Astrocyte (in vitro differentiated cells and primary cell): ENCODE measurements at regions not wholly inside any gene's neighbourhood (a gene's known extent, or its start where the extent isn't known, plus 50 kb on each side); places are given as distances from the start of the nearest gene placed in this dataset.

Experiments
- DNase-seq: peaks from one replicate; pipeline ENCODE4 v3.0.0-alpha.2; 2010; ENCODE audit warnings: low read depth
- FAIRE-seq: peaks from 2 replicates; lab custom pipeline; 2011; peaks lifted over from hg19 to GRCh38; lab: Jason Lieb, UNC
- H2AFZ ChIP-seq: 2 replicates; pipeline ENCODE4 v1.6.0; 2012; ENCODE audit warnings: low read depth, low read length, inconsistent platforms
- H3K27ac ChIP-seq: 2 replicates; pipeline ENCODE4 v1.5.1; 2011; ENCODE audit warnings: low read depth, low read length, inconsistent platforms
- H3K27me3 ChIP-seq: 2 replicates; pipeline ENCODE4 v1.6.0; 2011; ENCODE audit warnings: low read length, inconsistent platforms; ENCODE audit not compliant: insufficient read depth
- H3K36me3 ChIP-seq: 2 replicates; pipeline ENCODE4 v1.5.1; 2011; ENCODE audit warnings: low read length, inconsistent platforms; ENCODE audit not compliant: insufficient read depth
- H3K4me1 ChIP-seq: 2 replicates; pipeline ENCODE4 v1.5.1; 2011; ENCODE audit warnings: low read length, inconsistent platforms; ENCODE audit not compliant: insufficient read depth
- H3K4me2 ChIP-seq: 2 replicates; pipeline ENCODE4 v1.6.0; 2012; ENCODE audit warnings: low read length, inconsistent platforms
- H3K4me3 ChIP-seq: 2 replicates; pipeline ENCODE4 v1.5.1; 2011; ENCODE audit warnings: low read depth, mild to moderate bottlenecking, low read length, inconsistent platforms; ENCODE audit not compliant: insufficient read depth
- H3K79me2 ChIP-seq: 2 replicates; pipeline ENCODE4 v1.6.0; 2012; ENCODE audit warnings: mild to moderate bottlenecking, low read length, inconsistent platforms; ENCODE audit not compliant: insufficient read depth
- H3K9ac ChIP-seq: 2 replicates; pipeline ENCODE4 v1.6.0; 2012; ENCODE audit warnings: mild to moderate bottlenecking, low read length, inconsistent platforms
- H3K9me3 ChIP-seq: 2 replicates; pipeline ENCODE4 v1.5.1; 2012; ENCODE audit warnings: low read depth, mild to moderate bottlenecking, low read length, inconsistent platforms; ENCODE audit not compliant: insufficient read depth
- H4K20me1 ChIP-seq: 2 replicates; pipeline ENCODE4 v1.6.0; 2012; ENCODE audit warnings: low read length, inconsistent platforms; ENCODE audit not compliant: insufficient read depth
- H3K27ac Mint-ChIP-seq: one replicate; pipeline ENCODE4 v1.8.0; 2021; ENCODE audit warnings: mild to moderate bottlenecking, mixed read lengths; ENCODE audit not compliant: unreplicated experiment
- H3K27me3 Mint-ChIP-seq: one replicate; pipeline ENCODE4 v1.8.0; 2021; ENCODE audit warnings: low read depth, mixed read lengths; ENCODE audit not compliant: unreplicated experiment
- H3K36me3 Mint-ChIP-seq: one replicate; pipeline ENCODE4 v1.8.0; 2021; ENCODE audit warnings: low read depth, mixed read lengths; ENCODE audit not compliant: unreplicated experiment
- H3K4me1 Mint-ChIP-seq: one replicate; pipeline ENCODE4 v1.8.0; 2021; ENCODE audit warnings: low read depth, mixed read lengths; ENCODE audit not compliant: unreplicated experiment
- H3K4me3 Mint-ChIP-seq: one replicate; pipeline ENCODE4 v1.8.0; 2021; ENCODE audit warnings: mild to moderate bottlenecking, moderate library complexity, mixed read lengths; ENCODE audit not compliant: unreplicated experiment
- H3K9me3 Mint-ChIP-seq: one replicate; pipeline ENCODE4 v1.8.0; 2021; ENCODE audit warnings: mild to moderate bottlenecking, mixed read lengths; ENCODE audit not compliant: unreplicated experiment
- CTCF ChIP-seq: IDR thresholded peaks from 2 replicates; pipeline ENCODE4 v1.5.1; 2011; ENCODE audit warnings: low read depth, mild to moderate bottlenecking, inconsistent platforms, low read length, moderate library complexity; ENCODE audit not compliant: insufficient read depth
- EZH2 ChIP-seq: IDR thresholded peaks from 2 replicates; pipeline ENCODE4 v1.6.1; 2012; ENCODE audit warnings: mild to moderate bottlenecking, low read length, inconsistent platforms; ENCODE audit not compliant: insufficient read depth

- Histone ChIP-seq H3K27me3 (no peaks in the 10 kb centered on the region), H3K9ac (no peak overlapping the region), H3K9me3 (no peaks in the 10 kb centered on the region), H3K4me3 (no peak overlapping the region), H3K79me2 (no peaks in the 10 kb centered on the region), H3K4me1 (peaks cover 5% of the 10 kb centered on the region), H3K4me2 (peak overlapping the region; percentile 47), H3K27ac (no peak overlapping the region), H3K36me3 (no peaks in the 10 kb centered on the region), H2AFZ (no peak overlapping the region), H4K20me1 (no peaks in the 10 kb centered on the region)
- Mint-ChIP-seq H3K4me1 (peaks cover 16% of the 10 kb centered on the region), H3K27ac (no peak overlapping the region), H3K4me3 (no peak overlapping the region), H3K36me3 (no peaks in the 10 kb centered on the region), H3K9me3 (peaks cover 13% of the 10 kb centered on the region), H3K27me3 (no peaks in the 10 kb centered on the region)
- TF ChIP-seq EZH2 (no peak), CTCF (peak; percentile 13)
- peak; percentile 89 for DNase-seq
- FAIRE-seq: no peak
These were observed 94.9 kb upstream of the NSMCE3 start for GRCh38 chr15:29364426-29365078.

DNA sequence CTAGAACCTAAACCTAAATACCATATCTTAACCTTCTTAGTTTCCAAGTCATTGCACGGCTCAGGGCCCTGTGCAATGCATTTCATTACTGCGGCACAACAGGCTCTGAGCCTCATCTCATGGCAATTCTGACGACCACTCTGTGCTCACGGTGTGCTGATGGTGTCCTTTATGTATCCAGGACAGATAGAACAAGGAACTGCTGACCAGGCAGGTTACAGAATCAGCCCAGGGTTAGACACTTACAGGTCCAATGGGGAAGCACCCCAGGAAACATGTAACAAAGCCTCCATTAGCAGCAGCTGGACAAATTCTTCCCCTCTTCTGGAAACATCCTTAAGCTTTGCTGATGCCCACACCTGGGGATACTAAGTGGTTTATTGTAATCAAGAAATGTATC is 91.9 kb upstream of the NSMCE3 start:
- no peak overlapping the region for H3K4me3 Mint-ChIP-seq
- peaks cover 16% of the 10 kb centered on the region for H3K4me1 Mint-ChIP-seq
- no peak overlapping the region for H2AFZ ChIP-seq
- no peak overlapping the region for H3K9ac ChIP-seq
- H3K4me3 ChIP-seq: no peak overlapping the region
- H3K4me2 ChIP-seq: no peak overlapping the region
- H3K9me3 Mint-ChIP-seq: no peaks in the 10 kb centered on the region
- no peaks in the 10 kb centered on the region for H3K9me3 ChIP-seq
- DNase-seq: no peak
- H3K36me3 ChIP-seq: no peaks in the 10 kb centered on the region
- H3K27ac Mint-ChIP-seq: no peak overlapping the region
- no peaks in the 10 kb centered on the region for H3K36me3 Mint-ChIP-seq
- no peaks in the 10 kb centered on the region for H3K27me3 Mint-ChIP-seq
- H3K4me1 ChIP-seq: peaks cover 5% of the 10 kb centered on the region
- no peaks in the 10 kb centered on the region for H4K20me1 ChIP-seq
- H3K27ac ChIP-seq: no peak overlapping the region
- no peaks in the 10 kb centered on the region for H3K27me3 ChIP-seq
- TF ChIP-seq CTCF (no peak), EZH2 (no peak)
- H3K79me2 ChIP-seq: no peaks in the 10 kb centered on the region
- FAIRE-seq: no peak

DNA sequence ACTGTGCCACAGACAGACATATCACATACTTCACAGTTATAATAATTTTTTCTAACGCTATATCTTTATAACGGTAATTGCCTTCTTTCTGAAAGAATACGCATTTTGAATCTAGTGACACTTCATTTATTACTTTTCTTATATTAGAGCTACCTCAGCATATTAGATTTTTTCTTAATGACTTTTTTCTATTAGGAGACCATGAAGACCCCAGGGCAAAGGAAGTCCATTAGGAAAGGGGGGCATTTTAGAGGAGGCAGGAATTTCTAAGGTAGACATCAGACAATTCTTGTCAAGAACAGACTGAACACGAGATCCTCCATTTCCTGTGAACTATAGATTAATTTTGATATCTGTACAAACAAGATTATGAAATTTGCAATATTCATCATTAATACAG is 90.5 kb upstream of the NSMCE3 start:
- no peaks in the 10 kb centered on the region for H3K9me3 Mint-ChIP-seq

More for the DNA sequence above, 90.5 kb upstream of the NSMCE3 start:
- no peak for DNase-seq
- no peaks in the 10 kb centered on the region for H3K9me3 ChIP-seq
- no peak overlapping the region for H3K27ac Mint-ChIP-seq
- H3K4me2 ChIP-seq: no peak overlapping the region
- H3K79me2 ChIP-seq: no peaks in the 10 kb centered on the region
- H3K4me3 Mint-ChIP-seq: no peak overlapping the region
- no peak overlapping the region for H3K9ac ChIP-seq
- H3K4me1 ChIP-seq: peaks cover 5% of the 10 kb centered on the region
- H2AFZ ChIP-seq: no peak overlapping the region
- no peak overlapping the region for H3K4me3 ChIP-seq
- H3K36me3 Mint-ChIP-seq: no peaks in the 10 kb centered on the region
- no peaks in the 10 kb centered on the region for H3K27me3 ChIP-seq
- no peaks in the 10 kb centered on the region for H3K36me3 ChIP-seq
- H3K27me3 Mint-ChIP-seq: no peaks in the 10 kb centered on the region
- no peak for TF ChIP-seq CTCF
- no peak for TF ChIP-seq EZH2
- peaks cover 16% of the 10 kb centered on the region for H3K4me1 Mint-ChIP-seq
- no peak for FAIRE-seq
- H3K27ac ChIP-seq: no peak overlapping the region
- H4K20me1 ChIP-seq: no peaks in the 10 kb centered on the region
